Medulla oblongata (tissue), 1 donor: ENCODE measurements at regions not wholly inside any gene's neighbourhood (a gene's known extent, or its start where the extent isn't known, plus 50 kb on each side); places are given as distances from the start of the nearest gene placed in this dataset.

Source experiments
- DNase-seq: peaks from one replicate; pipeline ENCODE4 v3.0.0-alpha.2; 2015; ENCODE audit errors: extremely low spot score

GRCh38 chr7:117929237-117929636 is 56.0 kb upstream of the CTTNBP2 start:
- no peak for DNase-seq

- no peak for DNase-seq
Measured at GRCh38 chr7:117931314-117931713, 58.1 kb upstream of the CTTNBP2 start.

- no peak for DNase-seq
Measured at GRCh38 chr7:117937049-117937752, 64.0 kb upstream of the CTTNBP2 start.

GRCh38 chr7:117937753-117938483 is 64.7 kb upstream of the CTTNBP2 start:
- no peak for DNase-seq

GRCh38 chr7:117941138-117941810 is 68.0 kb upstream of the CTTNBP2 start:
- no peak for DNase-seq

GRCh38 chr7:117942780-117943179 is 69.5 kb upstream of the CTTNBP2 start:
- DNase-seq, result no peak

GRCh38 chr7:117944886-117945285 is 71.6 kb upstream of the CTTNBP2 start:
- DNase-seq, result no peak

- no peak for DNase-seq
Measured at GRCh38 chr7:117946151-117946633, 73.0 kb upstream of the CTTNBP2 start.

- DNase-seq, result no peak
Measured at GRCh38 chr7:117949232-117949631, 76.0 kb upstream of the CTTNBP2 start.

- no peak for DNase-seq
Measured at GRCh38 chr7:117950601-117951260, 77.5 kb upstream of the CTTNBP2 start.

GRCh38 chr7:117951285-117951684 is 78.0 kb upstream of the CTTNBP2 start:
- no peak for DNase-seq

- no peak for DNase-seq
Measured at GRCh38 chr7:117951691-117952280, 78.5 kb upstream of the CTTNBP2 start.

GRCh38 chr7:117955046-117955445 is 81.8 kb upstream of the CTTNBP2 start:
- no peak for DNase-seq

- DNase-seq, result no peak
Measured at GRCh38 chr7:117960351-117960750, 87.1 kb upstream of the CTTNBP2 start.

GRCh38 chr7:117961235-117961634 is 88.0 kb upstream of the CTTNBP2 start:
- peak; percentile 53 for DNase-seq

GRCh38 chr7:117962366-117962994 is 89.2 kb upstream of the CTTNBP2 start:
- no peak for DNase-seq

GRCh38 chr7:117963264-117964197 is 90.3 kb upstream of the CTTNBP2 start:
- DNase-seq, result no peak

- DNase-seq, result no peak
Measured at GRCh38 chr7:117970801-117971200, 97.6 kb upstream of the CTTNBP2 start.

- no peak for DNase-seq
Measured at GRCh38 chr7:117971556-117972244, 98.5 kb upstream of the CTTNBP2 start.
